ENCODE measurements at regions not wholly inside any gene's neighbourhood (a gene's known extent, or its start where the extent isn't known, plus 50 kb on each side); places are given as distances from the start of the nearest gene placed in this dataset.

DNA sequence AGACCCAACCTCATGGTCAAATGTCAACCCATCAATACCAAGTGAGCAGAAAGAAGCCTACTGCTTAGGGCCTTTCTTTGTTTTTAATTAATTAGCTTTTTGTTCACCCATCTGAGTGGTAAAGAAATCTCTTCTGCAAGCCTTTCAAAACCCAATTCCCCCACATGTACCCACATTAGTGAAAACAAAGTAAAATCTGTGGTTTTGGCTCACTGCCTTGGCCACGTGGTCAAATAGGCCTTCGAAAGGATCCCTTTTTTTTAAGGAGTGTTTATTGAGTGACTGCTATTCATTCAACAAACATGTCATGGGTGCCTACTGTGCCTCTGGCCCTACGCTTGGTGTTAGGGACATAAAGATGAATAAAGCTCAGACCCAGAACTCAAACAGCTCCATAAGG is 160.1 kb downstream of the NUAK1 start:
- no peaks in the 10 kb centered on the region for H3K9me3 ChIP-seq (ENCODE audit: low read length)
- no peak overlapping the region for H3K27ac ChIP-seq (ENCODE audit: extremely low read length, insufficient read depth, low read length)
- H3K4me3 ChIP-seq (replicated peaks in 1 of 3; ENCODE audit: insufficient read depth in 1 of 3, low read depth in 2 of 3, low read length in 3 of 3), result no peak overlapping the region
- no peak for DNase-seq (ENCODE audit: low spot score)
- ChIA-PET POLR2A (no interaction called here), CTCF (ENCODE audit: low intra/inter-chr PET ratio, low total read pairs) (no interaction called here)
- H4K20me1 ChIP-seq (ENCODE audit: insufficient read depth, low read length), result no peaks in the 10 kb centered on the region
- no peak overlapping the region for H3K4me2 ChIP-seq (ENCODE audit: low read depth, low read length)
- H3K4me1 ChIP-seq (ENCODE audit: insufficient read depth, low read length), result no peaks in the 10 kb centered on the region
- intact Hi-C loops (cut with micrococcal nuclease; ENCODE audit: unreplicated experiment), result no loop called here
- in situ Hi-C loops (cut with HindIII; ENCODE audit: extremely low pct_ligation_motif_present, low pct_unique_long_range_greater_than_20kb), result no loop called here
- no peaks in the 10 kb centered on the region for H3K36me3 ChIP-seq (replicated peaks in 1 of 2; ENCODE audit: control insufficient read depth in 1 of 2, insufficient read depth in 2 of 2, low read length in 2 of 2)
- no peak overlapping the region for H3K9ac ChIP-seq (ENCODE audit: insufficient read depth, low read depth, low read length)
- TF ChIP-seq SIN3B (IDR thresholded peaks at IDR 0.05; ENCODE audit: low read length), result no peak
- no peak for TF ChIP-seq ZNF496 (CRISPR knock-in tag; IDR thresholded peaks at IDR 0.05; ENCODE audit: insufficient replicate concordance)
- no peak for TF ChIP-seq FOXK1 (CRISPR knock-in tag; IDR thresholded peaks at IDR 0.05; ENCODE audit: borderline replicate concordance, low read depth)
- no peak for TF ChIP-seq ZSCAN5A (CRISPR knock-in tag; IDR thresholded peaks at IDR 0.05; ENCODE audit: borderline replicate concordance)
- no peak for TF ChIP-seq MAF1 (CRISPR knock-in tag; IDR thresholded peaks at IDR 0.05; ENCODE audit: borderline replicate concordance)
- TF ChIP-seq ZSCAN30 (CRISPR knock-in tag; IDR thresholded peaks at IDR 0.05), result no peak
- no peak for TF ChIP-seq ZNF138 (CRISPR knock-in tag; IDR thresholded peaks at IDR 0.05; ENCODE audit: low read depth)
- TF ChIP-seq PAF1 (CRISPR knock-in tag; IDR thresholded peaks at IDR 0.05), result no peak
- TF ChIP-seq ZSCAN20 (CRISPR knock-in tag; IDR thresholded peaks at IDR 0.05; ENCODE audit: borderline replicate concordance), result no peak
- TF ChIP-seq ZC3H13 (CRISPR knock-in tag; IDR thresholded peaks at IDR 0.05), result no peak
- FAIRE-seq, result no peak
- H3K27me3 ChIP-seq (ENCODE audit: control insufficient read depth in 1 of 2, insufficient read depth in 2 of 2, low read length in 2 of 2), result no peaks in the 10 kb centered on the region
- 19% methylated on average over 3 of the region's 3 CpGs for WGBS (ENCODE audit: low lambda C conversion rate)
- H2AFZ ChIP-seq (ENCODE audit: low read length), result no peak overlapping the region
- no peak for ATAC-seq
- H3K79me2 ChIP-seq (ENCODE audit: insufficient read depth, low read length), result no peaks in the 10 kb centered on the region
- BruUV-seq (replicated peaks), result no TSS peak
